CD4-positive, alpha-beta T cell (primary cell): ENCODE measurements at regions not wholly inside any gene's neighbourhood (a gene's known extent, or its start where the extent isn't known, plus 50 kb on each side); places are given as distances from the start of the nearest gene placed in this dataset.
"Not testable (repeated sequence)": the region's sequence is repeated elsewhere in the genome, so short reads cannot be mapped to it uniquely, and the experiment has no call there.

Experiments
- ATAC-seq: fragments of 200-7000 bp; cut with Tn5 transposase; one replicate; pipeline ENCODE4 v1.10.0; 2022; ENCODE audit warnings: mild to moderate bottlenecking; ENCODE audit not compliant: poor library complexity
- CTCF ChIA-PET: fragments of 350-600 bp; sonication (Branson Sonifier 250); formaldehyde crosslinking; loops from one replicate; lab custom pipeline; 2021; ENCODE audit warnings: antibody characterized with exemption, inconsistent platforms; lab: Charles Lee
- POLR2A ChIA-PET: fragments of 350-600 bp; sonication (Branson Sonifier 250); formaldehyde crosslinking; loops from one replicate; lab custom pipeline; 2021; ENCODE audit warnings: antibody characterized with exemption, inconsistent platforms; lab: Charles Lee
- DNase-seq, 14 experiments: peaks; one replicate each; pipeline ENCODE4 v3.0.0-alpha.2; 2013 to 2020; ENCODE audit warnings: mixed read lengths in 2 of 14
- H3K27ac ChIP-seq, 2 donors: one replicate each; pipeline versions ENCODE4 v1.5.1 to v1.7.0; 2013; ENCODE audit warnings: low read length in 2 of 2, low read depth in 1 of 2, mild to moderate bottlenecking in 1 of 2
- H3K27me3 ChIP-seq, 2 experiments: 1 replicate in 1 of 2; 2 replicates in 1 of 2; pipeline versions ENCODE4 v1.6.1 to v1.7.0; 2013; ENCODE audit warnings: low read length in 2 of 2, control low read depth in 1 of 2, mild to moderate bottlenecking in 1 of 2, moderate library complexity in 1 of 2; ENCODE audit not compliant: insufficient read depth in 2 of 2, control insufficient read depth in 1 of 2
- H3K36me3 ChIP-seq: one replicate; pipeline ENCODE4 v1.6.1; 2013; ENCODE audit warnings: low read length, control low read depth; ENCODE audit not compliant: insufficient read depth
- H3K4me1 ChIP-seq: one replicate; pipeline ENCODE4 v1.6.1; 2013; ENCODE audit warnings: low read length, control low read depth; ENCODE audit not compliant: insufficient read depth
- H3K4me3 ChIP-seq: one replicate; pipeline ENCODE4 v1.5.1; 2013; ENCODE audit warnings: mild to moderate bottlenecking, low read length, moderate library complexity
- H3K9me3 ChIP-seq, 2 experiments: 1 replicate in 1 of 2; 2 replicates in 1 of 2; pipeline versions ENCODE4 v1.6.1 to v1.7.0; 2013; ENCODE audit warnings: low read length in 2 of 2, mild to moderate bottlenecking in 2 of 2, control low read depth in 1 of 2, moderate library complexity in 1 of 2; ENCODE audit not compliant: control insufficient read depth in 1 of 2, insufficient read depth in 1 of 2
- H3K27ac Mint-ChIP-seq: one replicate; pipeline ENCODE4 v1.8.0; 2020; ENCODE audit warnings: mixed read lengths
- H3K27me3 Mint-ChIP-seq: one replicate; pipeline ENCODE4 v1.8.0; 2021; ENCODE audit warnings: mixed read lengths
- H3K36me3 Mint-ChIP-seq: one replicate; pipeline ENCODE4 v1.8.0; 2021; ENCODE audit warnings: low read depth, mixed read lengths
- H3K4me1 Mint-ChIP-seq: one replicate; pipeline ENCODE4 v1.8.0; 2021; ENCODE audit warnings: low read depth, mixed read lengths
- H3K4me3 Mint-ChIP-seq: one replicate; pipeline ENCODE4 v1.8.0; 2020; ENCODE audit warnings: mild to moderate bottlenecking, mixed read lengths
- H3K9me3 Mint-ChIP-seq: one replicate; pipeline ENCODE4 v1.8.0; 2020; ENCODE audit warnings: mixed read lengths
- intact Hi-C, 2 experiments: fragments of 100-400 bp; cut with DNase I in 1 of 2; cut with micrococcal nuclease in 1 of 2; formaldehyde crosslinking; loops; one replicate each; pipeline versions ENCODE4 v1.15.1 to v1.9.0; 2023 to 2025; cut with DNase I, micrococcal nuclease
- TF ChIP-seq, protein P1 (sequence below): fragments of 200-600 bp; IDR thresholded peaks from one replicate; pipeline ENCODE4 v1.8.0; 2022; ENCODE audit warnings: antibody characterized with exemption, mild to moderate bottlenecking

DNA sequence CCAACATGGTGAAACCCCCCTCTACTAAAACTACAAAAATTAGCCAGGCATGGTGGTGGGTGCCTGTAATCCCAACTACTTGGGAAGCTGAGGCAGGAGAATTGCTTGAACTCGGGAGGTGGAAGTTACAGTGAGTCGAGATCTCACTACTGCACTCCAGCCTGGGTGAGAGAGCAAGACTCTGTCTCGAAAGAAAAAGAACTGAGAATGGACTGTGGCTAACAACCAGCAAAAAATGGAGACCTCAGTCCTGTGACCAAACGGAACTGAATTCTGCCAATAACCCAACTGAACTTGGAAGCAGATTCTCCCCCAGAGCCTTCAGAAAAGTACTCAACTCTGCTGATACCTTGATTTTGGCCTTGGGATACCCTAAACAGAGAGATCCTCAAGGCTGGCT lies 604.5 kb downstream of the DOK5 start:
- H3K4me1 ChIP-seq: no peaks in the 10 kb centered on the region
- no peak for DNase-seq
- H3K4me1 Mint-ChIP-seq: no peaks in the 10 kb centered on the region
- TF ChIP-seq, protein P1, sequence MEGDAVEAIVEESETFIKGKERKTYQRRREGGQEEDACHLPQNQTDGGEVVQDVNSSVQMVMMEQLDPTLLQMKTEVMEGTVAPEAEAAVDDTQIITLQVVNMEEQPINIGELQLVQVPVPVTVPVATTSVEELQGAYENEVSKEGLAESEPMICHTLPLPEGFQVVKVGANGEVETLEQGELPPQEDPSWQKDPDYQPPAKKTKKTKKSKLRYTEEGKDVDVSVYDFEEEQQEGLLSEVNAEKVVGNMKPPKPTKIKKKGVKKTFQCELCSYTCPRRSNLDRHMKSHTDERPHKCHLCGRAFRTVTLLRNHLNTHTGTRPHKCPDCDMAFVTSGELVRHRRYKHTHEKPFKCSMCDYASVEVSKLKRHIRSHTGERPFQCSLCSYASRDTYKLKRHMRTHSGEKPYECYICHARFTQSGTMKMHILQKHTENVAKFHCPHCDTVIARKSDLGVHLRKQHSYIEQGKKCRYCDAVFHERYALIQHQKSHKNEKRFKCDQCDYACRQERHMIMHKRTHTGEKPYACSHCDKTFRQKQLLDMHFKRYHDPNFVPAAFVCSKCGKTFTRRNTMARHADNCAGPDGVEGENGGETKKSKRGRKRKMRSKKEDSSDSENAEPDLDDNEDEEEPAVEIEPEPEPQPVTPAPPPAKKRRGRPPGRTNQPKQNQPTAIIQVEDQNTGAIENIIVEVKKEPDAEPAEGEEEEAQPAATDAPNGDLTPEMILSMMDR: no peak
- H3K4me3 Mint-ChIP-seq: no peak overlapping the region
- peaks cover 4% of the 10 kb centered on the region for H3K9me3 Mint-ChIP-seq
- POLR2A ChIA-PET: no interaction called here
- no peak overlapping the region for H3K27ac Mint-ChIP-seq
- H3K9me3 ChIP-seq: no peaks in the 10 kb centered on the region
- H3K4me3 ChIP-seq: no peak overlapping the region
- intact Hi-C loops: no loop called here
- H3K27me3 ChIP-seq: no peaks in the 10 kb centered on the region
- no peak for ATAC-seq
- CTCF ChIA-PET: no interaction called here
- H3K27ac ChIP-seq: no peak overlapping the region
- no peaks in the 10 kb centered on the region for H3K36me3 Mint-ChIP-seq
- H3K27me3 Mint-ChIP-seq: no peaks in the 10 kb centered on the region
- H3K36me3 ChIP-seq: no peaks in the 10 kb centered on the region

- H3K4me3 Mint-ChIP-seq, H3K4me1 ChIP-seq, ATAC-seq, H3K4me1 Mint-ChIP-seq, H3K27ac Mint-ChIP-seq, CTCF ChIA-PET, DNase-seq, H3K36me3 Mint-ChIP-seq, intact Hi-C loops, H3K27me3 ChIP-seq, POLR2A ChIA-PET, H3K4me3 ChIP-seq, H3K27ac ChIP-seq, H3K36me3 ChIP-seq, H3K9me3 Mint-ChIP-seq, H3K9me3 ChIP-seq, H3K27me3 Mint-ChIP-seq: not testable (repeated sequence)
These were observed 599.0 kb downstream of the DOK5 start for GRCh38 chr20:55074266-55074840.

DNA sequence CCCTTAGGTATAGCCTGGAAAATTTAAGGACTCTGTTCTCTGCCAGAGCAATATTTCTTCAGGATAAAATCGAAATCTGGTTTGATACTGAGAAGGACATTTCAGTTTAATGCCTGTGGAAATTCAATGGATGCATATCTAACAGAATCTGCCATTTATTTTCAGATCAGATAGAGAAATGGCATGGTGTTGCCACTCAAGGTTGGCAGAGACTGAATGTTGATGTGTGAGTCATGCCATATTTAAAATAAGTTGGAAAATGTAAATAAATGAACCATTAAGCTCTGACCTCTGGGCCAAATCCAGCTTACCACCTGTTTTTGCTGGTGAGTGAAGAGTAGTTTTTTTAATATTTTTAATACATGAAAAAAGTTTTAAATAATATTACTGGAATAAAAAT lies 594.6 kb downstream of the DOK5 start:
- POLR2A ChIA-PET: no interaction called here
- no peak overlapping the region for H3K27ac ChIP-seq
- H3K27me3 Mint-ChIP-seq: no peaks in the 10 kb centered on the region
- H3K27ac Mint-ChIP-seq: no peak overlapping the region
- CTCF ChIA-PET: no interaction called here
- no peak overlapping the region for H3K4me3 Mint-ChIP-seq
- H3K27me3 ChIP-seq: no peaks in the 10 kb centered on the region
- no peaks in the 10 kb centered on the region for H3K4me1 ChIP-seq
- H3K4me1 Mint-ChIP-seq: no peaks in the 10 kb centered on the region
- no peak overlapping the region for H3K4me3 ChIP-seq
- peaks cover 5 to 15% of the 10 kb centered on the region in 2 experiments for H3K9me3 ChIP-seq
- H3K9me3 Mint-ChIP-seq: peaks cover 6% of the 10 kb centered on the region
- no peaks in the 10 kb centered on the region for H3K36me3 Mint-ChIP-seq
- intact Hi-C loops: no loop called here
- no peak for ATAC-seq
- DNase-seq: no peak
- TF ChIP-seq, protein P1: no peak
- no peaks in the 10 kb centered on the region for H3K36me3 ChIP-seq

- no peak overlapping the region for H3K27ac ChIP-seq
- ChIA-PET POLR2A (no interaction called here), CTCF (no interaction called here)
- no peaks in the 10 kb centered on the region for H3K36me3 ChIP-seq
- peaks cover 5 to 11% of the 10 kb centered on the region in 2 experiments for H3K9me3 ChIP-seq
- H3K4me1 ChIP-seq: no peaks in the 10 kb centered on the region
- Mint-ChIP-seq H3K27ac (no peak overlapping the region), H3K27me3 (no peaks in the 10 kb centered on the region), H3K9me3 (peaks cover 11% of the 10 kb centered on the region), H3K4me1 (no peaks in the 10 kb centered on the region), H3K4me3 (no peak overlapping the region), H3K36me3 (no peaks in the 10 kb centered on the region)
- intact Hi-C loops: no loop called here
- no peak for ATAC-seq
- TF ChIP-seq, protein P1: no peak
- no peaks in the 10 kb centered on the region for H3K27me3 ChIP-seq
- no peak overlapping the region for H3K4me3 ChIP-seq
- no peak for DNase-seq
These were observed 591.9 kb downstream of the DOK5 start for GRCh38 chr20:55067158-55067825.
